ENCODE measurements at regions not wholly inside any gene's neighbourhood (a gene's known extent, or its start where the extent isn't known, plus 50 kb on each side); places are given as distances from the start of the nearest gene placed in this dataset.

DNA sequence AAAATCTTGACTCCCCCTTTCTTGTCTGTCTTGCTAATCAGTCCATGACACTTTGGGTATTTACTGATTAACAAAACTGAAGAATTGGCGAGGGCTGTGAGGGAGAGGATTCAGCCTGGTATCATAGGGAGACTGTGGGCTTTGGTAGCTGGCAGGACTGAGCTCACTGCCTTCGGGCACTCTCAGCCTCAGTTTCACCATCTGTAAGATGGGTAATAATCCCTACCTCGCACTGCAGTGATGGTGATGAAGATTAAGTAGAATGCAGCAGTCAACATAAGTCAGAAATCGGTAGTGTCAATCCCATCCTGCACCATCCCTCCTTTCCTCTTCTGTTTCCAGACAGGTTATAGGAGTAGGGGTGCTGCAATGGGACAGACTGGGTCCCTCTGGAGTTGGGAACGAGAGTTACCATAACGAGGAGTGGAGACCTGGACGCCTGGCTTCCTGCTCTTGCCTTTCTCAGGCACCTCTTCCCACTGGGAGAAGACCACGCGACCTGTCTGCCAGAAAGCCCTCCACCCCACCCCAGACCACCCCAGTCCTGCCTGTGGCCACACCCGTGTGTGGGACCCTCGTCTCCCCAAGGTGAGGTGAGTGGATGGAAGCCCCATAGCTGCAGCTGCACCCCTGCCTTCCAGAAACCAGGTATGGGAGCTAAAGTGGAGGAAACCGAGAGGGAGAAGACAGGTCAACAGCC lies 99.1 kb downstream of the SNX5 start:
- BruUV-seq (replicated peaks), result no TSS peak
- intact Hi-C loops (cut with micrococcal nuclease), result no loop called here
- ChIA-PET POLR2A (no interaction called here), RAD21 (ENCODE audit: low non-redundant PET in 1 of 2, low total read pairs in 2 of 2, uncharacterized antibody in 2 of 2, unreplicated experiment in 2 of 2) (no interaction called here), CTCF (interaction anchor here (0.6 to 1.1 kb wide), 2 partner anchors 187 to 188 kb away, joined by 4 to 5 read pairs; no protein-coding TSS in a partner anchor)
- H3K36me3 ChIP-seq (ENCODE audit: control insufficient read depth in 1 of 2, insufficient read depth in 2 of 2, low read length in 2 of 2), result no peaks in the 10 kb centered on the region
- H4K20me1 ChIP-seq (ENCODE audit: insufficient read depth), result no peaks in the 10 kb centered on the region
- 0 out of 2 replicates have a peak, but pooled peaks cover 11% of the 10 kb centered on the region for H3K27me3 ChIP-seq (ENCODE audit: insufficient read depth, low read length)
- no peak overlapping the region for H3K27ac ChIP-seq (ENCODE audit: low read depth, low read length)
- DNase-seq (ENCODE audit: low read depth, low spot score) (no peak), ATAC-seq (no peak)
- H3K4me3 ChIP-seq (replicated peaks in 1 of 2; ENCODE audit: low read depth in 1 of 2, low read length in 2 of 2), result no peak overlapping the region
- H3K4me2 ChIP-seq (ENCODE audit: low read length), result no peak overlapping the region
- TF ChIP-seq ZFX (IDR thresholded peaks at IDR 0.05) (no peak), FOSL1 (IDR thresholded peaks at IDR 0.05; ENCODE audit: low read depth) (no peak), EZH2 (IDR thresholded peaks at IDR 0.05) (no peak), SP1 (IDR thresholded peaks at IDR 0.05; ENCODE audit: low read depth) (no peak), ZNF274 (IDR thresholded peaks at IDR 0.05; ENCODE audit: low read depth, low read length) (no peak), POLR2A (IDR thresholded peaks at IDR 0.05; ENCODE audit: borderline replicate concordance, extremely low read depth, insufficient read depth, insufficient read length) (no peak)
- TF ChIP-seq, protein P1, sequence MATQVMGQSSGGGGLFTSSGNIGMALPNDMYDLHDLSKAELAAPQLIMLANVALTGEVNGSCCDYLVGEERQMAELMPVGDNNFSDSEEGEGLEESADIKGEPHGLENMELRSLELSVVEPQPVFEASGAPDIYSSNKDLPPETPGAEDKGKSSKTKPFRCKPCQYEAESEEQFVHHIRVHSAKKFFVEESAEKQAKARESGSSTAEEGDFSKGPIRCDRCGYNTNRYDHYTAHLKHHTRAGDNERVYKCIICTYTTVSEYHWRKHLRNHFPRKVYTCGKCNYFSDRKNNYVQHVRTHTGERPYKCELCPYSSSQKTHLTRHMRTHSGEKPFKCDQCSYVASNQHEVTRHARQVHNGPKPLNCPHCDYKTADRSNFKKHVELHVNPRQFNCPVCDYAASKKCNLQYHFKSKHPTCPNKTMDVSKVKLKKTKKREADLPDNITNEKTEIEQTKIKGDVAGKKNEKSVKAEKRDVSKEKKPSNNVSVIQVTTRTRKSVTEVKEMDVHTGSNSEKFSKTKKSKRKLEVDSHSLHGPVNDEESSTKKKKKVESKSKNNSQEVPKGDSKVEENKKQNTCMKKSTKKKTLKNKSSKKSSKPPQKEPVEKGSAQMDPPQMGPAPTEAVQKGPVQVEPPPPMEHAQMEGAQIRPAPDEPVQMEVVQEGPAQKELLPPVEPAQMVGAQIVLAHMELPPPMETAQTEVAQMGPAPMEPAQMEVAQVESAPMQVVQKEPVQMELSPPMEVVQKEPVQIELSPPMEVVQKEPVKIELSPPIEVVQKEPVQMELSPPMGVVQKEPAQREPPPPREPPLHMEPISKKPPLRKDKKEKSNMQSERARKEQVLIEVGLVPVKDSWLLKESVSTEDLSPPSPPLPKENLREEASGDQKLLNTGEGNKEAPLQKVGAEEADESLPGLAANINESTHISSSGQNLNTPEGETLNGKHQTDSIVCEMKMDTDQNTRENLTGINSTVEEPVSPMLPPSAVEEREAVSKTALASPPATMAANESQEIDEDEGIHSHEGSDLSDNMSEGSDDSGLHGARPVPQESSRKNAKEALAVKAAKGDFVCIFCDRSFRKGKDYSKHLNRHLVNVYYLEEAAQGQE (IDR thresholded peaks at IDR 0.05; ENCODE audit: low read depth), result no peak
- H3K9me3 ChIP-seq (ENCODE audit: control insufficient read depth in 1 of 2, insufficient read depth in 1 of 2, low read depth in 1 of 2, low read length in 2 of 2), result no peaks in the 10 kb centered on the region
- no peak overlapping the region for H3K9ac ChIP-seq (ENCODE audit: low read length)
- H3K9me2 ChIP-seq (ENCODE audit: insufficient read depth), result no peaks in the 10 kb centered on the region
- H3K79me2 ChIP-seq (ENCODE audit: insufficient read depth, low read length), result no peaks in the 10 kb centered on the region
- peaks cover 9 to 19% of the 10 kb centered on the region in 2 experiments for H3K4me1 ChIP-seq (ENCODE audit: control insufficient read depth in 1 of 2, insufficient read depth in 2 of 2, low read length in 2 of 2)
- H2AFZ ChIP-seq (ENCODE audit: low read depth, low read length, poor library complexity, severe bottlenecking), result no peak overlapping the region

Data from HCT116 (cell line).